ENCODE measurements at regions not wholly inside any gene's neighbourhood (a gene's known extent, or its start where the extent isn't known, plus 50 kb on each side); places are given as distances from the start of the nearest gene placed in this dataset.

DNA sequence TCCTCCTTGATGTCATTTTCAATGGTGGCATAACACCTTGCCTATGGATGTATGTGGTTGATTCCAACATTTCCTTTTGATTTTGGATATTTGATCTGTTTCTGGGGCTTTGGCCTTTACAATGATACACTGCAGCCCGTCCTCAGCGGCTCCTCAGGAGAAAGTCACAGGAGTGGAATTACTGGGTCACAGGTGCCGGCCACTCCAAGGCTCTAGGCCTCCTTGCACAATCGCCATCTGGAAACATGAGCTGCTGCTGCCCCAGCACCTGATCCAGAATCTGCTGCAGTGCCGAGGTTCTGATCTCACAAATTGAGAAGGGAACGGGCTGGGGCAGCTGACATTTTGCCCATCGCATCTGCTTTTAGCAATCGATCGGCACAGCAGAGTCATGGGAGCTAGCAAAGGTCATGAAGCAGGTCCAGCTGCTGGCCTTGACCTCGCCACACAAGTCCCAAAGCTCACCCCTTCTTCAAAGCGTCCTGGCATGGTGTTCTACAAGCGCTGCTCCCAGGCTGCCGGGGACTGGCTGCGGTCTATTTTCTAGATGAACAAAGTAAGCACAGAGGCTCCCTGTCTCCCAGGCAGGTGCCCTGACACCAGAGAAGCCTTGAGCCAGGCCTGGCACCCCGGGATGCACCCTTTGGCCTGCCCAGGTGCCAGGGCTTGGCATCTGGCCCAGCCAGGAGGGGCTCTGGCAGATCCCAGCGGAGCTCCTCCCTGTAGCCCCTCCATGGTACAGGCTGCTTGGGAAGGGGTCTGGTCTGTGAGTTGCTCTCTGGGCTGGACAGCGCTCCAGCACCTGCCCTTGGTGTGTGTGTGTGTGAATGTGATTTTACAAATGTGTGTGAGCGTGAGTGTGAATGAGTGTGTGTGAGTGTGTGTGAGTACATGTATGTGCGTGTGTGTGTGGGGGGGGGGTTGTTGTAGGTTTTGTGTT is 201.8 kb downstream of the GLRX3 start:
- TF ChIP-seq, protein P1, sequence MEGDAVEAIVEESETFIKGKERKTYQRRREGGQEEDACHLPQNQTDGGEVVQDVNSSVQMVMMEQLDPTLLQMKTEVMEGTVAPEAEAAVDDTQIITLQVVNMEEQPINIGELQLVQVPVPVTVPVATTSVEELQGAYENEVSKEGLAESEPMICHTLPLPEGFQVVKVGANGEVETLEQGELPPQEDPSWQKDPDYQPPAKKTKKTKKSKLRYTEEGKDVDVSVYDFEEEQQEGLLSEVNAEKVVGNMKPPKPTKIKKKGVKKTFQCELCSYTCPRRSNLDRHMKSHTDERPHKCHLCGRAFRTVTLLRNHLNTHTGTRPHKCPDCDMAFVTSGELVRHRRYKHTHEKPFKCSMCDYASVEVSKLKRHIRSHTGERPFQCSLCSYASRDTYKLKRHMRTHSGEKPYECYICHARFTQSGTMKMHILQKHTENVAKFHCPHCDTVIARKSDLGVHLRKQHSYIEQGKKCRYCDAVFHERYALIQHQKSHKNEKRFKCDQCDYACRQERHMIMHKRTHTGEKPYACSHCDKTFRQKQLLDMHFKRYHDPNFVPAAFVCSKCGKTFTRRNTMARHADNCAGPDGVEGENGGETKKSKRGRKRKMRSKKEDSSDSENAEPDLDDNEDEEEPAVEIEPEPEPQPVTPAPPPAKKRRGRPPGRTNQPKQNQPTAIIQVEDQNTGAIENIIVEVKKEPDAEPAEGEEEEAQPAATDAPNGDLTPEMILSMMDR (IDR thresholded peaks at IDR 0.05; ENCODE audit: extremely low read depth, missing control alignments), result no peak

DNA sequence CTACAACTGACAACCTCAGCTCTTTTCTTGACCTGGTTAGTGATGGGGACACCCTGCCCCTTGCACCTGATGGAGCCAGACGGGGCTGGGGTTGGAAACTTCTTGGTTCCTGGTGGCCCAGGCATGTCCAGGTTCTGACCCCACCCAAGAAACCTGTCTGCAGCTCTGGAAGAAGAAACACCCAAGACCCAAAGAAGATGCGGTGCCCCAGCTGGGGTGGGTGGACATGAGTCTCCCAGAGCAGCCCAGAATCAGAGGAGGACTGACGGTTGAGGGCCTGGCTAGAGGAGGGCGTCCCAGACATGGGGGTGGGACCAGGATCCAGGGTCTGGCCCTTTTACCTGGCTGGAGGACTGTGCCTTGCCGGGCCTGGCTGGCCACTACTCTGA is 202.4 kb downstream of the GLRX3 start:
- TF ChIP-seq, protein P1 (IDR thresholded peaks at IDR 0.05; ENCODE audit: extremely low read depth, missing control alignments), result no peak

More for the DNA sequence above, 201.8 kb downstream of the GLRX3 start:
- no peak for DNase-seq (ENCODE audit: low spot score)

DNA sequence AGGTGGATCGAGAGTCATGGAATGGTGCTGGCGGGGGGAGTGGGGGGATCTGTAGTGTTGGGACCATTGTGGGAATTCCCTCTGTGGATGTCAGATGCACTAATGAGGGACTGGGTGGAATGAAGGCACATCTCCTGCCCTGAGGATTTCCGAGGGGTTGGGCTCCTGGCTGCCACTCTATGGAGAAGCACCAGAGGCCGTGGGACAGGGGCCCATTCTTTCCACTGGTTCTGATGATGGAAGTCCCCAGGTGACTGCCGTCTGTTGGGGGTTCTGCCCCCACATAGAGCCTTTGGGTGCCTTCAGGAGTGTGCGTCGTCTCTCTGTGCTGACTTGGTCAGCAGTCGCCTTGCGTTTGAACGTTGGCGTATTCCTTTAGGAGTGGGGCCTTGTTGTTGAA is 202.9 kb downstream of the GLRX3 start:
- no peak for DNase-seq (ENCODE audit: low spot score)
- TF ChIP-seq, protein P1 (IDR thresholded peaks at IDR 0.05; ENCODE audit: extremely low read depth, missing control alignments), result no peak

More for the DNA sequence above, 202.4 kb downstream of the GLRX3 start:
- no peak for DNase-seq (ENCODE audit: low spot score)

DNA sequence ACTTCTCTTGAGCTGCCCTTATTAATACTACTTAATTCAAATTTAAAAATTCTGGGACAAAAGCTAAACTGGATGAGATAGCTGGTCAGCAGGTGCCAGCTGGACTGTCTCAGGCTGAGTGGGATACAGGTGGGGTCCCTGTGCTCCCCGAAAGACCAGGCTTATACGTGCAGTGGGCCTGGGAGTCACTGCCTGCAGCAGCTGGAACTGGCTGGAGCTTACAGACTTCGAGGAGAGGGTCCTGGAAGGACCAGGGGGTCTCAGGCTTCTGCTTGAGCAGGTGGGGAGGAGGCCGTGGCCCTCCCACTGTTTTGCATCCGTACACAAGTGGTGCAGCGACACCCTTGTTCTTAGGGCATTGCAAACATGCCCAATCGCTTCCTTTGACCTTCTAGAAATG is 203.7 kb downstream of the GLRX3 start:
- TF ChIP-seq, protein P1 (IDR thresholded peaks at IDR 0.05; ENCODE audit: extremely low read depth, missing control alignments), result no peak
- DNase-seq (ENCODE audit: low spot score), result no peak

- TF ChIP-seq, protein P1 (IDR thresholded peaks at IDR 0.05; ENCODE audit: extremely low read depth, missing control alignments), result no peak
Measured at GRCh38 chr10:130340816-130341215, 204.6 kb downstream of the GLRX3 start.

DNA sequence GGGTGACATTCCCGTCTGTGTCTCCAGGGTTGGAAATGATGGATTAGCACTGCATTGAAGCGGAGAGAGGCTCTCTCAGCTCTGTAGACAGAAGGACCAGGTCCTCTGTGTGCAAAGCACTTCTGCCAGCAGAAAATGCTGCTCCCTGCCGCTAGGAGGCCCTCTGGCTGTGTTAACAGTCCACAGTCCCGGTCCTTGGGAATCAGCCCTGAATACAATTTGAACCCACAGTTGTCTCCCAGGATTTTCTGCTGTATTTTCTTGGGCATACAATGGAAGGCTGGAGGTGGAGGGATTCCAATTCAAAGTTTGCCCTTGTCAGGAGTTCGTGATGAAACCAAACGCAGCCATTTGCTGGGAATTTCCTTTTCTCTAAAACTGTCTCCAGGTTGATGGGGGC is 205.2 kb downstream of the GLRX3 start:
- TF ChIP-seq, protein P1 (IDR thresholded peaks at IDR 0.05; ENCODE audit: extremely low read depth, missing control alignments), result peak; percentile 42
- no peak for DNase-seq (ENCODE audit: low spot score)

More at GRCh38 chr10:130340816-130341215, 204.6 kb downstream of the GLRX3 start:
- DNase-seq (ENCODE audit: low spot score), result no peak

- no peak for DNase-seq (ENCODE audit: low spot score)
- TF ChIP-seq, protein P1 (IDR thresholded peaks at IDR 0.05; ENCODE audit: extremely low read depth, missing control alignments), result no peak
Measured at GRCh38 chr10:130345728-130346127, 209.5 kb downstream of the GLRX3 start.
